NCI-H460 (cell line): ENCODE measurements at regions not wholly inside any gene's neighbourhood (a gene's known extent, or its start where the extent isn't known, plus 50 kb on each side); places are given as distances from the start of the nearest gene placed in this dataset.

Experiments used
- DNase-seq: peaks from one replicate; pipeline ENCODE4 v3.0.0-alpha.2; 2016; ENCODE audit warnings: low read depth; ENCODE audit errors: extremely low read depth

GRCh38 chr10:120641695-120642094 is 184.7 kb downstream of the PLPP4 start:
- no peak for DNase-seq

DNA sequence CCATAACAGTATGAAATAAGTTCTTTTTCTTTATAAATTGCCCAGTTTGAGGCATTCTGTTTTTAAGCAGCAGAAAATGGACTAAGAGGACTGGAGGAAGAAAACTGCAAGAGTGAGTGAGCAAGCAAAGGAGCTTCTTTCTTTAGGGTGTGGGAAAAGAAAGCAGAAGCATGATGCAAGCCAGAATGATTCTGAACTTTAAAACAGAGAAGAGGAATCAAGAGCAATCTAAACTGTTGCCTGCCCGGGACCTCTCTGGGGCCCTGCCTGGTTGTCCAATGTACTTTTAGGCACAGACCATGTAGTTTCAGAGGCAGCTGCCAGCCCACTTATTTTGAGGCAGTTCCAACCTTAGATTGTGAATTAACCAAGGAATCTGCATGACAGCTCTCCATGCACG is 186.3 kb downstream of the PLPP4 start:
- no peak for DNase-seq

GRCh38 chr10:120644556-120645410 is 187.8 kb downstream of the PLPP4 start:
- DNase-seq = no peak

DNA sequence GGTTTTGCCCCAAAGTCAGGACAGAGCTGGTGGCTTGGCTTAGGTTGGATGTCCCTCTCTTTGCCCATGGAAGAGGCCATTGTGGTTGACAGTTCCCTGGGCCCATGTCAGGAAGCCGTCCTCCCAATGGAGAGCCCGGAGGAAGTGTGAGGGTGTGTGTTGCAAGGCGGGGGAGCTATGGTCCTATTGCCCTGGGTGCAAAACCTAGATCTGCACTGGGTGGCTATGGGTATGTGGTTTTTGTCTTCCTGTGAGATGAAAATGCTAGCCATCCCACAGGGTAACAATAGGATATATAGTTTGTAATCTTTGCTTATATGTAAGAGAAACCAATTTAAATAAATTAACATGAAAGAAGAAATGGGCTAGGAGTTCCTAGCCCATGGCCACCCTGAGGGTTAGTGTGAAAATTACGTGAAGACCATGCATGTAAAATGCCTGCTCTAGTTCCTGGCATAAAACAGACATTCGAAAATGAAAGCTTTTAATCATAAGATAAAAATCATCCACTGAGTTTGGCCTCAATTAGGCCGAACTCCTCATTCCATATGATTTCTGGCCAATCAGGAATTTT is 189.2 kb downstream of the PLPP4 start:
- DNase-seq = no peak

GRCh38 chr10:120646738-120647456 is 189.9 kb downstream of the PLPP4 start:
- DNase-seq = no peak

- DNase-seq = no peak
These were observed 193.8 kb downstream of the PLPP4 start for GRCh38 chr10:120650705-120651399.

DNA sequence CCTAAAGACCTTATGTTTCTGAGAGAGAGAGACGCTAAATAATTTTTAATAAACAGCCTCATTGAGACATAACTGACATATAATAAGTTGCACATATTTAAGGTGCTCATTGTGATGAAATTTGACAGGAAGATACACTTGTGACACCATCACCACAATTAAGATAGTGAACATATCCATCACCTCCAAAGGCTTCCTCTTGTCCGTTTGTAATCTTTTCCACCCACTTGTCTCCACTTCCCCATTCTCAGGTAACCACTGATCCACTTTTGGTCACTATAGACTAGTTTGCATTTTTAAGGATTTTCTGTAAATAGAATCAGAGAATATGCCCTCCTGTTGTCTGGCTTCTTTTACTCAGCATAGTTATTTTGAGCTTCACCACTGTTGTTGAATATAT is 195.1 kb upstream of the WDR11 start:
- no peak for DNase-seq

GRCh38 chr10:120657371-120657770 is 193.8 kb upstream of the WDR11 start:
- no peak for DNase-seq

DNA sequence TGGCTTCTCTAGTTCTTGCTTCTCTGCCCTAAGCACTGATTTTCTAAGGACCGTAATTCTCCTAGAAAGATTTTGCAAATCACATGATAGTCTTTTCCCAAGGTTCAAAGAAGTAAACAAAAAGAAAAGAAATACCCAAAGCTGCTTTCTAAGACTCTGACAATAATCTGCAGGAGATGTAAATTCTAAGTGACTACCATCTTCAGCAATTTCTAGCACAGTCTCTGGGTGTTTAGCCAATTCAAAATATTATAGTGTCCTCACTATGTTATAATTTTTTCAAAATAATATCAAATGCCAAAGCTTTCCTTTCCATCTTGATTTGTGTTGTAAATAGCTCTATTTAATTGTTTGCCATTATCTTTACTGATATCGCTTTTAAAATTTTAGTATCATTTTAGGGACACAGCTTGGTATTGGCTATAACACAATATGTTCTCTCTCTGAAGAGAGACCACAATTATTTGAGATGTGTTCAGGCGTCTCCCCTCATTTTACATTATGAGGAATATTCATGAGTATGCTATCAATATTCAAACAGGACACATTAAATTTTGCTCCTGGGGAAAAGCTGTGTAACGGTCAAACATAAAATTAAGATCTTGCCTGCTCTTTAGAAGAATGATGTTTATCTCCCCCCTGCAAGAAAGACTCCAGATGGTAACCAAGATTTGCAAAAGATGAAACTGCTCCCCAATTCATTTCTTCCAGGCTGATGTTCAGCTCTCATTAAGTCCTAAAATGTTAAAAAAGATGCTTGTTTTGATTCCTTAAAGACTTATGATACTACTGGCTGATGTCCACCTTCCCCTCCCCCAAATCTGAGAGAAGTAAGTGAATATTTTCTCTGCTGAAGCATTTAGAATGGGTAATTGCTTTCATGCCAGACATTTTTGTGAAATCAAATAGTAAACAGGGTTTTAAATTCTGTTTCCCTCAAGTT is 191.9 kb upstream of the WDR11 start:
- no peak for DNase-seq

GRCh38 chr10:120666308-120666707 is 184.9 kb upstream of the WDR11 start:
- DNase-seq = no peak

DNA sequence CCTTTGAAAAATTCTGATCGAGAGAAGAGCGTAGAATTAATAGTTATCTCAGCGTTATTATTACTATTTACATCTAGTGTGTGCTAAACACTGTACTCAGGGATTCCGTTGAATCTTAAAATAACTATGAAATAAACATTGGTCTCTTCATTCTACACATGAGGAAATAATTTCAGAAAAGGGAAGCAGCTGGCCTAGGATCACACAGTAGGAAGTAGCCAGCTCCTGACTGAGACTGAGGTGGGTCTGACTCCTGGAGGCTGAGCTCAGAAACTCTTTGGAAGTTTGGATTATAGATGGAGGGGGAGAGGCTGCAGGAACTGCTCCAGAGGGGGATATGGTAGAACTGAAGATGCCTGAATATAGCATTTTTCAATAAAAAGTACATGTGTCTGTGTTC is 183.9 kb upstream of the WDR11 start:
- no peak for DNase-seq

DNA sequence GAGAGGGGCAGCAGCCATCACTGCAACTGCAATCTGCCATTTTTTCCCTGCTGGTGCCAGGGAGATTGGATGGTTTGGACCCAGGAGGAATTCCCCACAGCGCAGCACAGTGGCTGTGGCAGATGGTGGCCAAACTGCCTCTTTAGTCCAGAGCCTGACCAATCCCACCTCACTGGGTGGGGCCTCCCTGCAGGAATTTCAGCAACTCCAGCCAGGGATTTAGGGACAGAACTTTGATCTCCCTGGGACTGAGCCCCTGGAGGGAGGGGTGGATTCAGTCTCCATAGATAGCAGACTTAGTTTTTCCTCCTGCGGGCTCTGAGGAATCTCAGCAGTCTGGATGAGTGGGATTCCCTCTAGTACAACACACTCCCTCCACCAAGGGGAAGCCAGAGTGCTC is 179.7 kb upstream of the WDR11 start:
- DNase-seq = no peak

- no peak for DNase-seq
These were observed 167.7 kb upstream of the WDR11 start for GRCh38 chr10:120683454-120683853.

GRCh38 chr10:120684226-120684625 is 166.9 kb upstream of the WDR11 start:
- no peak for DNase-seq

- no peak for DNase-seq
These were observed 166.0 kb upstream of the WDR11 start for GRCh38 chr10:120685136-120685535.

GRCh38 chr10:120688928-120689327 is 162.2 kb upstream of the WDR11 start:
- DNase-seq = no peak

DNA sequence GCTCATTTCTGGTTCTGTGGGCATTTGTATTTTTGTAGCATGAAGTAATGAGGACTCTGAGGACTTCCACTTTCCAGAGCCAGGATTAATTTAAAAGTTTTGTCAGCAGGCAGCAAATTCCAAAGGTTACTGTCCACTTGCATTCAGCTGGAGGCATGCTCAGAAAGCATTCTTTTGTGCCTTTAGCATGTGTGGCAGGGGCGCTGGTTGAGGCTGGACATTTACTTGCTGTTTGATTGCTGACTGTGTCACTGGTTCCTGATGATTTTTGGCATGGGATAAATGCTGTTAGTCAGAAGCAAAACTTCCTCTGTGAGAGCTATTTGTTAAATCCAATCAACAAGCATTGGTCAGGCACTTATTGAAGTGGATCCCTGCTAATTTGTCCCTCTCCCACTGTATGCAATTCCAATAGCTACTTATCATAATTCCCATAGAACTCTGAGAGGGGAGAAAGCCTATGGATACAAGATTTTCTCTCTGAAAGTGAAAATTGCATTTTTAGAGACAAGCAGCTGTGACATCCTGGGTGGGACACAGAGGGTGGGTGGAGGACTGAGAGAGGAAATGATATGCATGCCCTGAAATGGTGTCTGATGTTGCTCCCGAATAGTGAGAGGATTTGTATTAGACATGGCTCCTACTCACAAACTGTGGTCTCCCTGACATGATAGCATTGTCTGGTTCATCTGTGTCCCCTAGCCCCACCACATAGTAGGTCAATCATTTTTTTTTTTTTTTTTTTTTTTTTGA is 161.2 kb upstream of the WDR11 start:
- no peak for DNase-seq

- DNase-seq = no peak
These were observed 159.5 kb upstream of the WDR11 start for GRCh38 chr10:120691625-120692024.

GRCh38 chr10:120700426-120700825 is 150.7 kb upstream of the WDR11 start:
- DNase-seq = no peak
